Upper lobe of left lung (tissue), 4 donors: ENCODE measurements at regions not wholly inside any gene's neighbourhood (a gene's known extent, or its start where the extent isn't known, plus 50 kb on each side); places are given as distances from the start of the nearest gene placed in this dataset.
A peak's percentile ranks its signal among the peaks of the same experiment; 100 is the strongest.

ENCODE experiments used
- CTCF ChIP-seq, 6 experiments: fragments of 450-650 bp in 4 of 6; fragments of 200-600 bp in 2 of 6; sonication (generic) in 2 of 6; IDR thresholded peaks; one replicate each; pipeline ENCODE4 v1.5.1; 2016 to 2019; ENCODE audit warnings: antibody characterized with exemption in 6 of 6
- EP300 ChIP-seq, 4 donors: sonication (generic); formaldehyde crosslinking; IDR thresholded peaks; one replicate each; pipeline ENCODE4 v1.5.1; 2017; ENCODE audit warnings: antibody characterized with exemption in 4 of 4, control low read depth in 2 of 4
- POLR2A ChIP-seq, 4 donors: fragments of 450-650 bp; IDR thresholded peaks; one replicate each; pipeline ENCODE4 v1.5.1; 2016 to 2017; ENCODE audit warnings: antibody characterized with exemption in 4 of 4, mild to moderate bottlenecking in 2 of 4
- POLR2AphosphoS5 ChIP-seq, 2 donors: sonication (generic); formaldehyde crosslinking; IDR thresholded peaks; one replicate each; pipeline ENCODE4 v1.5.1; 2017; ENCODE audit warnings: antibody characterized with exemption in 2 of 2

GRCh38 chr6:12419631-12420272, 129.6 kb downstream of the EDN1 start:
- TF ChIP-seq CTCF (IDR thresholded peaks at IDR 0.05) (no peak), POLR2AphosphoS5 (IDR thresholded peaks at IDR 0.05) (no peak), POLR2A (IDR thresholded peaks at IDR 0.05) (no peak), EP300 (IDR thresholded peaks at IDR 0.05) (peak in 1 of 4 donors; percentile 27)
